Ovary (tissue), 3 donors: ENCODE measurements at regions not wholly inside any gene's neighbourhood (a gene's known extent, or its start where the extent isn't known, plus 50 kb on each side); places are given as distances from the start of the nearest gene placed in this dataset.

Experiments used
- EP300 ChIP-seq: sonication (generic); formaldehyde crosslinking; IDR thresholded peaks from one replicate; pipeline ENCODE4 v1.6.1; 2017; ENCODE audit warnings: antibody characterized with exemption
- POLR2A ChIP-seq: fragments of 450-650 bp; IDR thresholded peaks from one replicate; pipeline ENCODE4 v1.6.1; 2017; ENCODE audit warnings: antibody characterized with exemption, mild to moderate bottlenecking, moderate library complexity
- TF ChIP-seq, protein P1 (sequence below), 3 donors: fragments of 450-650 bp in 2 of 3; fragments of 200-600 bp in 1 of 3; IDR thresholded peaks; one replicate each; pipeline versions ENCODE4 v1.5.1 to v1.8.0; 2016 to 2022; ENCODE audit warnings: antibody characterized with exemption in 3 of 3, mild to moderate bottlenecking in 1 of 3
- donor health status: DM: no; HTN: no; CAD: no.

DNA sequence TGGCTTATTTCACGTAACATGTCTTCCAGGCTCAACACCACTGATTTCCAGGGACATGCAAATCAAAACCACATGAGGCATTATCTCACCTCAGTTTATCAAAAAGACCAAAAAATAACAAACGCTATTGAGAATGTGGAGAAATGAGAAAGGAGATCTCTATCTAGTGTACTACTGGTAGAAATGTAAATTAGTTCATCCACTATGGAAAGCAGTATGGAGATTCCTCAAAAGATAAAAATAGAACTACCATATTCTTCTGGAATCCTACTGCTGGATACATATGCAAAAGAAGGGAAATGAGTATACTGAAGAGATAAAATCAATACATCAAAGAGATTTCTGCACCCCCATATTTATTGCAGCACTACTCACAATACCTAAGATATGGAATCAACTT, 329.6 kb upstream of the NDST3 start:
- TF ChIP-seq, protein P1, sequence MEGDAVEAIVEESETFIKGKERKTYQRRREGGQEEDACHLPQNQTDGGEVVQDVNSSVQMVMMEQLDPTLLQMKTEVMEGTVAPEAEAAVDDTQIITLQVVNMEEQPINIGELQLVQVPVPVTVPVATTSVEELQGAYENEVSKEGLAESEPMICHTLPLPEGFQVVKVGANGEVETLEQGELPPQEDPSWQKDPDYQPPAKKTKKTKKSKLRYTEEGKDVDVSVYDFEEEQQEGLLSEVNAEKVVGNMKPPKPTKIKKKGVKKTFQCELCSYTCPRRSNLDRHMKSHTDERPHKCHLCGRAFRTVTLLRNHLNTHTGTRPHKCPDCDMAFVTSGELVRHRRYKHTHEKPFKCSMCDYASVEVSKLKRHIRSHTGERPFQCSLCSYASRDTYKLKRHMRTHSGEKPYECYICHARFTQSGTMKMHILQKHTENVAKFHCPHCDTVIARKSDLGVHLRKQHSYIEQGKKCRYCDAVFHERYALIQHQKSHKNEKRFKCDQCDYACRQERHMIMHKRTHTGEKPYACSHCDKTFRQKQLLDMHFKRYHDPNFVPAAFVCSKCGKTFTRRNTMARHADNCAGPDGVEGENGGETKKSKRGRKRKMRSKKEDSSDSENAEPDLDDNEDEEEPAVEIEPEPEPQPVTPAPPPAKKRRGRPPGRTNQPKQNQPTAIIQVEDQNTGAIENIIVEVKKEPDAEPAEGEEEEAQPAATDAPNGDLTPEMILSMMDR (IDR thresholded peaks at IDR 0.05) = no peak
- TF ChIP-seq POLR2A (no peak), EP300 (no peak)
